ENCODE measurements at regions not wholly inside any gene's neighbourhood (a gene's known extent, or its start where the extent isn't known, plus 50 kb on each side); places are given as distances from the start of the nearest gene placed in this dataset.

DNA sequence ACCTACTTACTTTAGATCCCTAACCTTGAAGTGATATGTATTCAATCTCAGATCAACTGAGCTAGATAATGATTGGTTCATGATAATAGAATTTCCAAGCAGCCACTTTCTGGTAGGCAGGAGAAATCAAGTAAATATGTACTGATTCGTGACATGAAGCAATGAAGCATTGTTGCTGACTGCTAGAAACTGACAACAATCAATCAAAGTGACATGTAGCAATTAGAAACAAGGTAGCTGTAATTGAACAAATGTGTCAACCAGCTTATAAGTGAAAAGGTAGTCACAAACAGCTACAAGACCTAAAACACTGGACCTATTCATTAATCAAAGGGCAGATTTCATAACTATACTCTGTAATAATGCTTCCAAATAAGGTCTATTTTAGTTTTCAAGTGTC, 62.4 kb downstream of the PABPC4L start:
- TF ChIP-seq, protein P1, sequence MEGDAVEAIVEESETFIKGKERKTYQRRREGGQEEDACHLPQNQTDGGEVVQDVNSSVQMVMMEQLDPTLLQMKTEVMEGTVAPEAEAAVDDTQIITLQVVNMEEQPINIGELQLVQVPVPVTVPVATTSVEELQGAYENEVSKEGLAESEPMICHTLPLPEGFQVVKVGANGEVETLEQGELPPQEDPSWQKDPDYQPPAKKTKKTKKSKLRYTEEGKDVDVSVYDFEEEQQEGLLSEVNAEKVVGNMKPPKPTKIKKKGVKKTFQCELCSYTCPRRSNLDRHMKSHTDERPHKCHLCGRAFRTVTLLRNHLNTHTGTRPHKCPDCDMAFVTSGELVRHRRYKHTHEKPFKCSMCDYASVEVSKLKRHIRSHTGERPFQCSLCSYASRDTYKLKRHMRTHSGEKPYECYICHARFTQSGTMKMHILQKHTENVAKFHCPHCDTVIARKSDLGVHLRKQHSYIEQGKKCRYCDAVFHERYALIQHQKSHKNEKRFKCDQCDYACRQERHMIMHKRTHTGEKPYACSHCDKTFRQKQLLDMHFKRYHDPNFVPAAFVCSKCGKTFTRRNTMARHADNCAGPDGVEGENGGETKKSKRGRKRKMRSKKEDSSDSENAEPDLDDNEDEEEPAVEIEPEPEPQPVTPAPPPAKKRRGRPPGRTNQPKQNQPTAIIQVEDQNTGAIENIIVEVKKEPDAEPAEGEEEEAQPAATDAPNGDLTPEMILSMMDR (IDR thresholded peaks at IDR 0.05), result no peak
- TF ChIP-seq EP300 (IDR thresholded peaks at IDR 0.05) (no peak), POLR2A (IDR thresholded peaks at IDR 0.05) (no peak)

Measured in tibial nerve (tissue), 4 donors.